Osteocyte (in vitro differentiated cells): ENCODE measurements at regions not wholly inside any gene's neighbourhood (a gene's known extent, or its start where the extent isn't known, plus 50 kb on each side); places are given as distances from the start of the nearest gene placed in this dataset.

ENCODE experiments used
- DNase-seq: peaks from one replicate; pipeline ENCODE4 v3.0.0; 2021; ENCODE audit warnings: mixed read lengths; ENCODE audit not compliant: unreplicated experiment; ENCODE audit errors: extremely low spot score
- H3K27ac Mint-ChIP-seq: one replicate; pipeline ENCODE4 v1.8.0; 2021; ENCODE audit warnings: mild to moderate bottlenecking, mixed read lengths; ENCODE audit not compliant: unreplicated experiment
- H3K27me3 Mint-ChIP-seq: one replicate; pipeline ENCODE4 v1.8.0; 2021; ENCODE audit warnings: mixed read lengths; ENCODE audit not compliant: unreplicated experiment
- H3K36me3 Mint-ChIP-seq: one replicate; pipeline ENCODE4 v1.8.0; 2021; ENCODE audit warnings: mixed read lengths; ENCODE audit not compliant: unreplicated experiment
- H3K4me1 Mint-ChIP-seq: one replicate; pipeline ENCODE4 v1.8.0; 2021; ENCODE audit warnings: mixed read lengths; ENCODE audit not compliant: unreplicated experiment
- H3K4me3 Mint-ChIP-seq: one replicate; pipeline ENCODE4 v1.8.0; 2021; ENCODE audit warnings: mild to moderate bottlenecking, moderate library complexity, mixed read lengths; ENCODE audit not compliant: unreplicated experiment
- H3K9me3 Mint-ChIP-seq: one replicate; pipeline ENCODE4 v1.8.0; 2021; ENCODE audit warnings: mixed read lengths; ENCODE audit not compliant: unreplicated experiment
- TF ChIP-seq, protein P1 (sequence below): fragments of 200-600 bp; sonication (generic); IDR thresholded peaks from 2 replicates; pipeline ENCODE4 v1.5.0; 2021; ENCODE audit warnings: antibody characterized with exemption, mild to moderate bottlenecking, moderate library complexity

- Mint-ChIP-seq H3K27me3 (no peaks in the 10 kb centered on the region), H3K9me3 (no peaks in the 10 kb centered on the region), H3K36me3 (peaks cover 2% of the 10 kb centered on the region), H3K4me1 (peaks cover 2% of the 10 kb centered on the region), H3K4me3 (no peak overlapping the region), H3K27ac (no peak overlapping the region)
- no peak for DNase-seq
- TF ChIP-seq, protein P1, sequence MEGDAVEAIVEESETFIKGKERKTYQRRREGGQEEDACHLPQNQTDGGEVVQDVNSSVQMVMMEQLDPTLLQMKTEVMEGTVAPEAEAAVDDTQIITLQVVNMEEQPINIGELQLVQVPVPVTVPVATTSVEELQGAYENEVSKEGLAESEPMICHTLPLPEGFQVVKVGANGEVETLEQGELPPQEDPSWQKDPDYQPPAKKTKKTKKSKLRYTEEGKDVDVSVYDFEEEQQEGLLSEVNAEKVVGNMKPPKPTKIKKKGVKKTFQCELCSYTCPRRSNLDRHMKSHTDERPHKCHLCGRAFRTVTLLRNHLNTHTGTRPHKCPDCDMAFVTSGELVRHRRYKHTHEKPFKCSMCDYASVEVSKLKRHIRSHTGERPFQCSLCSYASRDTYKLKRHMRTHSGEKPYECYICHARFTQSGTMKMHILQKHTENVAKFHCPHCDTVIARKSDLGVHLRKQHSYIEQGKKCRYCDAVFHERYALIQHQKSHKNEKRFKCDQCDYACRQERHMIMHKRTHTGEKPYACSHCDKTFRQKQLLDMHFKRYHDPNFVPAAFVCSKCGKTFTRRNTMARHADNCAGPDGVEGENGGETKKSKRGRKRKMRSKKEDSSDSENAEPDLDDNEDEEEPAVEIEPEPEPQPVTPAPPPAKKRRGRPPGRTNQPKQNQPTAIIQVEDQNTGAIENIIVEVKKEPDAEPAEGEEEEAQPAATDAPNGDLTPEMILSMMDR: no peak
Measured at GRCh38 chr13:33340631-33341030, 55.1 kb upstream of the STARD13 start.

DNA sequence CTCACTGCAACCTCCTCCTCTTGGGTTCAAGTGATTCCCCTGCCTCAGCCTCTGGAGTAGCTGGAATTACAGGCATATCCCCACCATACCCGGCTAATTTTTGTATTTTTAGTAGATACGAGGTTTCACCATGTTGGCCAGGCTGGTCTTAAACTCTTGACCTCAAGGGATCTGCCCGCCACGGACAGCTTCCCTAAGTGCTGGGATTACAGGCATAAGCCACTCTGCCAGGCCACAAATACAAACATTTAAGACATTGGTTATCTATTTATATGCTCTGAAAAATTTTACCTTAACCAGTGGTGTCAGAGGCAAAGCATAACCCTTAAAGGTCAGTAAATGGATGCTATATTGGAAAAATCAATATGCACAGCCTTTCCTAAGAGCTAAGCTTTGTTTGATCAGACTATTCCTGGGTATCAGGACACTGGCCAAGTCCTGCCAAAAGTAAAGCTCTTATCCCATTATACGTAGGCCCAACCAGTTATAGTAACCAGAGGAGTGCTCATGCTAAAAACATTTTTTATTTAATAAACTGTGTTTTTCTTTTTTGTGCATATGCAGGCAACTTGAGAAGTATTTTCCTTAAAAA lies 56.4 kb upstream of the STARD13 start:
- H3K9me3 Mint-ChIP-seq: no peaks in the 10 kb centered on the region

DNA sequence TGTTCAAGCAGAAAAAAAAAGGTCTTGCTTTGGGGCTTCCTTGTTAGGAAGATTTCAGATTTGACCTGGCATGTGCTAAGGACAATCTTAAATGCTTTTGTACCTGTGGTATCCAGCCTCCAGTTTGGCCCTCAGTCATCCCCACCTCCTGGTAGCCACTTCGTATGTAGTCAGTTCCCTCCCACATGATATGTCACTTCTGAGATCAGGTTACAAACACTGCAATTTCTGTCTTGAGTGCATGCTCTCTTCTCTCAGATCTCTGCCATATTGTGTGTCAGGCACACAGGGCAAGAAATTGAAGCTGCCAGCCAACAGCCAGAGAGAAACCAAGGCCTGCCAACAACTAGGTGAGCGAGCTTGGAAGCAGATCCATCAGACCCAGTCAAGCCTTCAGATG lies 60.3 kb upstream of the STARD13 start:
- no peak overlapping the region for H3K4me3 Mint-ChIP-seq
- TF ChIP-seq, protein P1: no peak
- H3K9me3 Mint-ChIP-seq: no peaks in the 10 kb centered on the region
- peaks cover 20% of the 10 kb centered on the region for H3K4me1 Mint-ChIP-seq
- peaks cover 4% of the 10 kb centered on the region for H3K36me3 Mint-ChIP-seq
- DNase-seq: no peak
- no peaks in the 10 kb centered on the region for H3K27me3 Mint-ChIP-seq
- no peak overlapping the region for H3K27ac Mint-ChIP-seq

More for the DNA sequence above, 56.4 kb upstream of the STARD13 start:
- no peak overlapping the region for H3K27ac Mint-ChIP-seq
- DNase-seq: no peak
- H3K36me3 Mint-ChIP-seq: peaks cover 6% of the 10 kb centered on the region
- H3K27me3 Mint-ChIP-seq: no peaks in the 10 kb centered on the region
- no peak overlapping the region for H3K4me3 Mint-ChIP-seq
- TF ChIP-seq, protein P1: no peak
- peaks cover 2% of the 10 kb centered on the region for H3K4me1 Mint-ChIP-seq

- Mint-ChIP-seq H3K4me3 (no peak overlapping the region), H3K4me1 (peaks cover 29% of the 10 kb centered on the region)
Measured at GRCh38 chr13:33347861-33348260, 62.3 kb upstream of the STARD13 start.

GRCh38 chr13:33348366-33348765 lies 62.8 kb upstream of the STARD13 start:
- Mint-ChIP-seq H3K27me3 (no peaks in the 10 kb centered on the region), H3K4me3 (no peak overlapping the region), H3K9me3 (no peaks in the 10 kb centered on the region), H3K4me1 (peaks cover 29% of the 10 kb centered on the region), H3K27ac (no peak overlapping the region), H3K36me3 (peaks cover 4% of the 10 kb centered on the region)
- DNase-seq: no peak
- TF ChIP-seq, protein P1: no peak

More at GRCh38 chr13:33347861-33348260, 62.3 kb upstream of the STARD13 start:
- Mint-ChIP-seq H3K27me3 (no peaks in the 10 kb centered on the region), H3K27ac (no peak overlapping the region), H3K36me3 (peaks cover 4% of the 10 kb centered on the region), H3K9me3 (no peaks in the 10 kb centered on the region)
- TF ChIP-seq, protein P1: no peak
- DNase-seq: no peak
